IPS-NIHi7 (cell line): ENCODE measurements at regions not wholly inside any gene's neighbourhood (a gene's known extent, or its start where the extent isn't known, plus 50 kb on each side); places are given as distances from the start of the nearest gene placed in this dataset.
A peak's percentile ranks its signal among the peaks of the same experiment; 100 is the strongest.

ENCODE experiments used
- DNase-seq: peaks from one replicate; pipeline ENCODE4 v3.0.0; 2012; ENCODE audit warnings: mixed read lengths; ENCODE audit errors: extremely low spot score

DNA sequence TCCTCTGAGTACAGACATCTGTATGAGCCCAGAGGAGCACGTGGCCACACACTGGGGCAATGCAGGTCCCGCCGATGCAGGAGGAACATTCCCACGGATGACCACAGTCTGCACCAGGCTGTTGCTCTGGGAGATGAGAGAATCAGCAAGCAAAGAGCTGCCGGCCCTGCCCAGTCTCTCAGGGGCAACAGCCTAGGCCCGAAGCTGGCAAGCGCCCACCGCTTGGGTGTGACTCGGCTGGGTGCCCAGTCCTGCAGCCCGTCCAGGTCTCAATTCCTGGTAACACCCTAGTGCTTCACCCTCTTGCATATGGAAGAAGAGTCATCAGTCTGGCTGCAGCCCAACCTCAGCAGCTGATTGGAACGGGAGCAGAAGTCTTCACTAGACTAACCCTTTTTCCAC lies 153.7 kb upstream of the HES1 start:
- DNase-seq: no peak

DNA sequence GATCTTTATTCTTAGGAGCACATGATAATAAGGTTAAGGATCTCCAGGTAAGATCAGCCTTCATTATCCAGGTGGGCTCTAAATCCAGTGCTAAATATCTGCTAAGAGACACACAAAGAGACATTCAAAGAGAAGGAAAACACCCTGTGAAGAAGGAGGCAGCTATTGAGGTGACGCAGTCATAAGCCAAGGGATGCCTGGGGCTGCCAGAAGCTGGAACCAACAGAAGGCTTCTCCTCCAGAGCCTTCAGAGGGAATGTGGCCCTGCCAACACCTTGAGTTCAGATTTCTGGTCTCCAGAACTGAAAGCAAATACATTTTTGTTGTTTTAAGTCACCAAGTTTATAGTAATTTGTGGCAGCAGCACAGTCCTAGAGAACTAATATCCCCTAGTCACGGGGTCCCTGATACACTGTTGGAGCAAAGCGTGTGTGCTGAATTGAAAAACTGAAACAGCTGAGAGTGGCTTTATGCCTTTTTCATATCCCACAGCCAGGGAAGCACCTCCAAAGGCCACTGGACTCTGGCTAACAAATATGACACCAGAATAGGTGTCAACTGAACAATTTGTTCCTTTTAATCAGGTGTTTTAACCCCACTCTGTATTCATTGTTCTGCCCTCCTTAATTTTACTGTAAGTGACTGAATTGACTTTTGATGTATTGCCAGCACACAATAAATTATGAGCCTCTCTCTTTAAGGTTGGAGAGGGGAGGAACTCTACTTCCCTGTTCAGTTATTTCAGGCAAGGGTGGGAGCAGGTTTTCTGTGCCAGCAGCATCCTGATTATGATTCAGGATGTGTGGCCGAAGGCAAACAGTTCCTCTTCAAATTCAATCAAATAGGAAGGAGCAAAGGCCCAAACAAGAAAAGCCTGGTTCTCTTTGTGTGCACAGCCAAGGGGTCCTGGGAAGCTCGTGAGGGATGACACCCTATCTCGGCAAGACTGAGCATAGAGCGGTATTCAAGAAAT lies 151.8 kb upstream of the HES1 start:
- no peak for DNase-seq

DNA sequence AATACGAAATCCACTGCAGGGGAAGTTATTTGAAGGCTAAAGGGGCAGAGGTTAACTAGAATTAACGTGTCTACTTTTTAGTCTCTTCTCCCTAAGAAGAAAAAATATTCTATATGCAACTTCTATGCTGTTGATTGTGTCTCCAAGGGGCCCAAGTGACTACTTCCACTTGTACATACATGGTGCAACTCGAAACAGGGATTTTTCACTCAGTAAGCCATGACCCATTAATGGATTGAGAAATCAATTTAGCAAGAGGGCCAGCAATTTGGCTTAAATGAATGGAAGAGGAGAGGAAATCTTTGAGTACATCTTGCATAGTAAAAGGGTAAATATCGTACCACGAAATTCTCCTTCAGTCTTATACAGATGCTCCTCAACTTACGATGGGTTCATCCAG lies 151.1 kb upstream of the HES1 start:
- no peak for DNase-seq

DNA sequence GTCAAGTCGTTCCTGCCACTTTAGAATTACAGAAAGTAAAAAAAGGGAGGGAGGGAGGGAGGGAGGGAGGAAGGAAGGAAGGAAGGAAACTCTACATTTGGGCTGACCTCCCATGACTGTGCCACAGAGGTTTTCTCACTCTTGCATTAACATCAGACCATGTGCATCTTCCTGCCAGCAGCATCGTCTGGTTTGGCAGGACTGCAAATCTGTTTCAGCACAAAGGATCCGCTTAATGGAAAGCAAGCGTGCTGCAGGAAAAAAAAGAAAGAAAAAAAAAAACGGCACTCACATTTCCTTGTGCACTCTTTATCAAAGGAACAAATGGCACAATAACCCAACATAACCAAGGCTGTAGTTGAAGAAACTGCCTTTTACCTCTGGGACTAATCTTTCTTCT lies 148.8 kb upstream of the HES1 start:
- DNase-seq: no peak

DNA sequence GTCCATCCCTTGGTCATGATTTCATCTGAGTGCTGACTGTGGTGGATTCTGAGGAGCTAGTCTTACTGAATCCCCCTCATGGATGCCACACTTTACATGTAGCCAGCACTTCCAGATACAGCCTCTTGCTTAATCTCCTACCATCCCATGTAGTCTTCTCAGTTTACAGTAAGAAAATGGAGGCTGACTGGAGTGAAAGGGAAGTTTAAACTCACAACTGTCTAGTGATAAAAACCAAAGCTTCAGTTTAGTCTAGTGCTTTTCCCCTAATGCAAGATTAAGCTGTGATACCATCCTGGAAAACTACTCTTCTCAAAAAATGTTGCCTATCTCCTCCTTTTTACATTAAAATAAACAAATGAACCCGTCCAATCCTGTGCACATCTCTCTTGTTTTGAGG lies 146.8 kb upstream of the HES1 start:
- DNase-seq: no peak

DNA sequence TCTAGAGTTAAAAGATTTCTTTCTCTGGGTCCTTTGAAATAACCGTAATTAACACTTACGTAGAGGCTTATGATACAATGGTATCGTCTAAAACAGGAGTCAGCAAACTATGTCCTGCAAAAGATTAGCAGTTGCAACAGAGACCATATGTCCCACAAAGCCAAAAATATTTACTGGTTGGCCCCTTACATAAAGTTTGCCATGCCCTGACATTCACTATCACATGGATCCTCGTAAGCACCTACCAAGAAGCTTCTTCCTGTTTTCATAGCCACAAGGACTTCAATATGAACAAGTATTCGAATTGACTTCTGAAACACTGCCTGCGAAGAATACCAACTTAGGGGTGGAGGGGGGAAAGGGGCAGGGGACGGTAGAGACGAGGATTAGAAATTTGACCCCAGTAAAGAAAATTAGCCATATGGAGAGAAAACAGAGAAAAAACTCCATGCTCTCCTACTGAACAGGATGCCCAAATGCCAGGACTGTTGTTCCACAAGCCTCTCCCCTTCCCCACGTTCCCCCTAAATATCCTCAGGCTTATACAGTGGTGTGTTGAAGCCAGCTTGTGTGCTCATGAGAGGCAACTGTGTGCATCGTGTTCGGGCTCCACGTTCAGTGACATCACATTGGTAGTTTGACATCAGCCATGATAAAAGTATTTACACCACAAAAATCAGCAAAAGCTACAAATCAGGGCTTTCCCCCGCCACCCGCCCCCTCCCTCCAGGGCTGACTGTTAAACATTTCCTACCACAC lies 144.1 kb upstream of the HES1 start:
- no peak for DNase-seq

DNA sequence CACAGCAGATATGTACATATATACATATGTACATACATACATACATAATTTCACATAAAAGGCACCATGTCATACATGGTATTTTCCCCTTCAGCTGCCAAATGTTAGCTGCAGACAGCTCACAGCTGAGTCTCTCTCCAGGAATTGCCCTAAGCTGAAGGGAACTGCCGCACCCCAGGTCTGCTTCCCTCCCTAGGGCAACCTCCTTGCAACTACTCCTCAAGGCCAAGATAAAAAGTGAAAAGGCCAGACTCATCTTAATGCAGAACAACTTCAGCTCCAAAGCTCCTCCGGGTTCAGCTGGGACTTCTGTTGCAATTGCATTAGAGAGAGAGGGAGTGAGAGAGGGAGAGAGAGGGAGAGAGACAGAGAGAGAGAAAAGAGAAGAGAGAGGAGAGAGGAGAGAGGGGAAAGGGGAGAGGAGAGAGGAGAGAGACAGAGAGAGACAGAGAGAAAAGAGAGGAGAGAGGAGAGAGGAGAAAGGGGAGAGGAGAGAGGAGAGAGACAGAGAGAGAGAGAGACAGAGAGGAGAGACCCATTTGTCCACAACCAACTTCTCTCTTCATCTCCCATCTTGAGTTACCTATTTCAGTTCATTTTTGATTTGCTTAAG lies 143.4 kb upstream of the HES1 start:
- no peak for DNase-seq

DNA sequence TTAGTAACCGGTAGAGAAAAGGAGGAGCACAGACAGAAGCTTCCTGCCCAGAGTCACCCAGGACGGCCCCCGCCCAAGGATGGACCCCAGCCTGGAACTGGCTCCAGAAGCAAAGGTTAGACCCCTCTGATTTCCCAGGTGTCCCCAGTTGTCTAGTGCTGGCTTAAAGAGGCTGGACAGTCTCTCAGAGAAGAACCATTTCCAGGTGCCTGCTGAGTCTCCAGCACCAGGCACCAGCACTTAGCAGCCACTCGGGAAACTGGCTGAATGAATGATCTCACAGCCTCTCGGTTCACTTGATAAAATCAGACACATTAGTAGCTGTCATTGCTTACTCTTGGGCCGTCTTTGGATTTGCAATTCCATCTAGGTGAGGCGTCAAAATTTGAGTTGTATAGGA lies 139.7 kb upstream of the HES1 start:
- no peak for DNase-seq

DNA sequence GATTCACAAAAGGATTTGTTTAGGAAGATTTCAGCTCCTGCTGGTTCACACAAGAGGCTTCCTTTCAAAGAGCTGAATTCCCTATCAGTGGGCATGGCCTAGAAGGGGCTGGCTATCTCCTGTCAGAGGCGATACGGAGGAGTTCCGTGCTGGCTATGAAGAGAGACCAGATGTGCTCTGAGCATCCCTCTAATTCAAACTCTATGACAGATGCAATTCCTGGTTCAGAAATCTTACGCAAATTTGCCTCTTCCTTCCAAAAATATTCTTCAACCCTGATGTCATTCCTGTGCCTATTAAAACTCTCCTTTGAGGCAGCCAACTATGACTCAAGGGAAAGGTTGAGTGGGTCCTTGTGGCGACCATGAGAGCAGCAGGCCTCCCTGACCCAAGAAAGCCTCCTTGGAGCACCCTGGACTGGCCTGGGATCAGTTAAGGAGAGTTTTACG lies 139.3 kb upstream of the HES1 start:
- no peak for DNase-seq

DNA sequence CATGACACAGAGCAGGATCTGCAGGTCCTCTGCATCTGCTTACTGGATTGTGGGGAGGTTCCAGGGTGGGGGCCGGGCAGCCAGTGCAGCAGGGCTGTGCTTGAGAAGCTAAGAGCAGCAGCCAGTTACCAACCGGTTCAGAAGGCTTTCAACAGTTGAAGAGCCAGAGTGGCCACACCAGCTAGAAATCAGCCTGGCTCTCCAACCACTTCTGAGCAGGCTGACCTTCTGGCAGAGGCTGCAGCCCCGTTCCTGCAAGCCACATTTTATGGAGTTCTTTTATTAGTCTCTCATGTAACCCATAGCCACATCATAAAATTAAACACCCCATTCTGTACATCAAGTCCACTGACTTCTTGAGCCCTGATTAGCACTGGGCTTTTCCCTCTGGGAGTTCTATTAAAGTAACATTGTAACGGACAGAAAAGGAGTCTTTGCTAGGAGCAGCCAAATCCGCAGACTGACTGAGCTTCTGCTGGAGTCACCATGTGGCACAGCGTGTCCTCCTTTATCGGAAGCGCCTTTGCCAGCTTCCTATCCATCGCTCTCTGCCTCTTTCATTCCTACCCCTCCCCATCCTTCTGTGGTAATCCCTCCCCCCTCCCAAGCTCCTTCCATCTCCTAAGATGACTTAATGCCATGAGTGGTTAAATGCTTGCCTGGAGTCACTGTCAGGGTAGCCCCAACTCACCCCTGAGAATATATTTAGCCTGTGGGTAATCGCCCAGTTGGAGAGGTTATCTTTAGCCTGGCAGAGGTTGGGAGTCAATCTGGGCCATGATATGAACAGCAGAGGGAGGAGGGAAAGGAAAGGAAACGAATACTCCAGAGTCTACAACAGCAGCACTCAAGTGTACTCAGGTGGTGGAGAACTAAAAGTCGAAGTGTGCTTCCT lies 138.5 kb upstream of the HES1 start:
- no peak for DNase-seq

DNA sequence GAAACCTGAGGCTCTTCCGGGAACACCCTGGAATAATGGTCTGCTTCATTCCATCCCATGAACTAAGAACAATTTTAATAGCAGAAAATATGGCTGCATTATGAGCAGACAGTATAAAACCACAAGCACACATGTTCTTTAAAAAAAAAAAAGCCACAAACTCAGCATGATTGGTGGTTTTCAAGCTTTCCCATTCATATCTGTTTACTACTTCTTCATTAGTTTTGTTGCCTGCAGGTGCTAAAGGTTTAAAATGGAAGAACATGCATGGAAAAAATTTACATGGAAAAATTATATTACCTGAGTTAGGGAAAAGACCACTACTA lies 137.9 kb upstream of the HES1 start:
- DNase-seq: no peak

DNA sequence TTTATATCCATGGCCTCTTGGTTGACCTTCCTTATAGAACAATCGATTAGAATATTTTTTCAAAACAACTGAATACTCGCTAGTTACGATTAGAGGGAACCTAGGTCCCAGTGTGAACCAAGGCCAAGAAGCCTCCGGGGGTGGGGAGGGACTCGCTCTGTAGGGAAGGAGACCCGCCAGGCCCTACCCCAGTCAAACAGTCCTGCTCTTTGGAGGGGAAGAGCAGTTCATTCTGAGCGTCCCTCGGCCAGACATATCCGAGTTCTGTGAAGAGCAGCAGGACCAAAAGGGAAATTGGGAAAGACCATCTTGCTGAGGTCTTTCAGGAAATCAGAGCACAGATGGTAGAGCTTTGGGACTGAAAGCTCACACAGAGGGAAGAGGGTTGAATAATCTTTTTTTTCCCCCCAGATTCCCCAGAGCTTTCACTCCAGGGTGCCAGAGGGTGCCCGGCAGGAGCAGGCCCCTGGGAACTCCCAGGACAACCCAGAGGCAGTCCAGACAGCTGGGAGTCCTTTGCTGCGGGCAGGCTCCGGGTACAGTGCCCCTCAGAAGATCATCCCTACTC lies 137.2 kb upstream of the HES1 start:
- no peak for DNase-seq

DNA sequence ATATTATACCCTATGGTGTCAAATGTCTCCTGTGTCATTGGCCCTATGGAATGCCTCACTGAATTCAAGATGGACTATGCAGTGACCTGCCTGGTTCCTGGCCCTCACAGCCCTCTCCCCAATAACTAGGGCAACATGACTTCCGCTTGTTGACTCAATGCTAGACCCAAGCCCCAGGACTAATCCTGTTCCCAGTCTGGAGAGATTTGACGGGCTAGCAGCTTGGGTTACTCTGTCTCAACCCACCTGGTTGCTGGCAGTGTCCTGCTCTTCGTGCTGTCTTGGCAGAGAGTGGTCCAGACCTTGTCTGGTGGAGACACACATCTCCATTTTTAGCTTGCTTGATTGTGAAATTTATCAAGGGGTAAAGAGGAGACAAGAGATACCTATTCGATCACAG lies 135.8 kb upstream of the HES1 start:
- no peak for DNase-seq

DNA sequence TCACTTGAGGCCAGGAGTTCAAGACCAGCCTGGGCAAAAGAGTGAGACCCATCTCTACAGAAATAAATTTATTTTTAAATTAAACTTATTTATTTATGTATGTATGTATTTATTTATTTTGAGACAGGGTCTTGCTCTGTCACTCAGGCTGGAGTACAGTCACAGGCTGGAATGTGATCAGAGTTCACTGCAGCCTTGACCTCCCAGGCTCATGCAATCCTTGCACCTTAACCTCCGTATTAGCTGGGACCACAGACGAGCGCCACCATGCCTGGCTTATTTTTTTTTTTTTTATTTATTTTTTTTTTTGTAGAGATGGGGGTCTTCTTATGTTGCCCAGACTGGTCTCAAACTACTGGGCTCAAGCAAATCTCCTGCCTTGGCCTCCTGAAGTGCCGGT lies 135.2 kb upstream of the HES1 start:
- DNase-seq: no peak

DNA sequence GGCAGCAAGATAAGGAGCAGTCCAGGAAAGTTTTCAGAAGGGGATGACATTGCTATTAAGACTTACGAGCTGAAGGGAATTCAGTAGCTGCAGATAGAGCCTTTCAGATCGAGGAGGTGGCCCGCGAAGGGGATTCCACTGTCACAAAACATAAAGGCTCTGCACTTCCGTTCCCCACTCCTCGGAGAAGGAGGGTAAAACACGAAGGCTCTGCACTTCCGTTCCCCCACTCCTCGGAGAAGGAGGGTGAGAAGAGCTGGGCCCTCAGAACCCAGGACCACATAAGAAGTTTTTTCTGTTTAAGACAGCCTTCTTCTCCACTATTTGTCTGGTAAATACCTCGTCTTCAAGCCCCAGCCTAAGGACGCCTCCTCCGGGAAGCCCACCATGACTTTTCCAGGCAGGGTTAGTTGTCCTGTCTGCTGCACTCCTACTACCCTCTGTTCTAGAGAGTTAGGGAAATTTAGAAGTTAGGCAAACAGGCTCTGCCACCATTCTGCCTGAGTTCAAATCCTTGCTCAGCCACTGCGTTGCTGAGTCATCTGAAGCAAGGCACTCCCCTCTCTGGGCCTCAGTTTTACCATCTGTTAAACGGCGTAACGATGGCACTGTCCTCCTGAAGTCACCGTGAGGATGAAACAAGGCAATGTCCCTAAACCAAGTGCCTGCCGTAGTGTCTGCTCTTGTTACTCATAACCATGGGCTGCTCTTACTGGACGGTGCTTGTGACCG lies 134.1 kb upstream of the HES1 start:
- DNase-seq: no peak

DNA sequence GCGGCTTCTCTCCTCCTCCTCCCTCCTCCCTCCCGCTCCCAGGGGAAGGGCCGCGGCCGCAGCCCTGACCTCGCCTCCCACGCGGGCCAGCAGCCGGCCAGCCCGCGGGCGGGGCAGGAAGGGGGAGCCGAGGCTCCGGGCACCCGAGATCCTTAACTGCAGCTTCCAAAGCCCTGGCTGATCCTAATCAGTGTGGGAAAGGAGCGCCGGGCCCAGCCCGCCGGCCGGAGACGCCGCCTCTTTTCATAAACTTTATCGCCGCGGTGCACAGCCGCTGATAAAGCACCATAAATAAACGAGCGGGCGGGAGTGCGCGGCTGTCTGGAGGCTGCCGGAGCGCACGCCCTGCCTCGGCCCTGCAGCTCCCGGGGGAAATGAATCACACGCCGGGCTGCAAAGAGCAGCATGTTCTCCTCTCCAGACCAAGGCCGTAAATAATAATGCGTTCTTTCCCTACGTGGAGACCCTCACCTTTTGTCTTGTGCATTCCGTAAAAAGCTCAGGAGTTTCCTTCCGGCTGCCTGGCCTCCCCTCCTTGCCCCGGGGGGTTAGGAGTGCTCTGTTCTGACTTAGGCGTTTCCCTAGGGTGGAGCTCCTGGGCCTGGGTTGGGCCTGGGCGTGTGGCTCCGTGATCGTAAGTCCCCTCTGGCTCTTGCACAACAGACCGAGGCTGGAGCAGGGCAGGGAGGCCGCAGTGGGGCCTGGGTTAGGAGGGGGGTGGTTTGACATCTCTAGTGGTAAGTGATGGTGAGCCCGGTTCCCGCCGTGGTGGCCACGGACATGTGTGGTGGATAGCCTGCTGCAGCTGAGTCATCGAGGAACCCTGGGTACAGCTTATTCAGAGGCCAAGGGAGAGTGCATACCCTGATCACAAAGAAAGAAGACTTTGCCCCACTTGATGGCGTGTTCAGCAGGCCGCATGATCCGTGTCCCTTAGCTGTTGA lies 132.6 kb upstream of the HES1 start:
- peak; percentile 67 for DNase-seq

DNA sequence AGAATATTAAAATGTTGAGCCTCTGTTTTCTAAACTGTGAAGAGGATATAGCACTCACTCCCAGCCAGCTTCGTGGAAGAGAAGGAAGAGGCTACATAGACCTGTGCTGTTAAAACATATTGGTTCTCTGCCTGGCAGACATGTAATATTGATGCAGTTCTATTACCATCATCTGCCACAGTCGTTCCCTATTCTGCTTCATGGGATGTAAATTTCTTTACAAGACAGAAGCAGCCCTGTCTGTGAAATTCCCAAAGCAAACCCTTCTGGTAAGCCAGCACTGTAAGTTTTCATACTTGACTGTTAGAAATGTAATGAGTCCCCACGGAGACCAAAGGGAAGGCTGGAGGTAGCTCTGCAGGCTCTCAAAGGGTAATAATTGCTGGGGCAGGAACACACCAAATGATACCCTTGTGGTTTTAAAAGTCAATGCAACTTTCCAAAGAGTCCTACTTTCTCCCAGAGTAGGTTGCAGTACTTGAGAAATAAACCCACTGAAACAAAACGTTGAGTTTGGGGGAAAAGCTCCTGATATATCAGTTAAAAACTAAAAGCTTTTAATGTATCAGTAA lies 129.9 kb upstream of the HES1 start:
- no peak for DNase-seq

DNA sequence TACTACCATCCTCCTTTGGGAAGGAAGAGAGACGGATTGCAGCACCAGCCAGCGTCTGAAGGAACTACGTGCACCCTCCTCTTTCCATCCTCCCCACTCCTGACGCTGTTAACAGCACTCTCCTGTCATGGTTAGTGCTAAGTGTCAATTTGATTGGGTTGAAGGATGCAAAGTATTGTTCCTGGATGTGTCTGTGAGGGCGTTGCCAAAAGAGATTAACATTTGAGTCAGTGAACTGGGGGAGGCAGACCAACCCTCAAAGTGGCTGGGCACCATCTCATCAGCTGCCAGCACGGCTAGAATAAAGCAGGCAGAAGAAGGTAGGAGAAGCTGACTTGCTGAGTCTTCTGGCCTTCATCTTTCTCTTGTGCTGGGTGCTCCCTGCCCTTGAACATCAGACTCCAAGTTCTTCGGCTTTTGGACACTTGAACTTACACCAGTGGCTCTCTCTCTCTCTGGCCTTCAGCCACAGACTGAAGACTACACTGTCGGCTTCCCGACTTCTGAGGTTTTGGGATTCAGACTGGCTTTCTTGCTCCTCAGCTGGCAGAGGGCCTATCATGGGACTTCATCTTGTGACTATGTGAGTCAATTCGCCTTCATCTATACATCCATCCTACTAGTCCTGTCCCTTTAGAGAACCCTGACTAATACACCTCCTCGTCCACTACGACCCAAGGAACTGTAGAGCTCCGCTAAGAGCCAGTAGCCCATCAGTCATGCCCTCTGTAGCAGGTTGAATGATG lies 128.2 kb upstream of the HES1 start:
- no peak for DNase-seq
